H1 (cell line): ENCODE measurements at regions not wholly inside any gene's neighbourhood (a gene's known extent, or its start where the extent isn't known, plus 50 kb on each side); places are given as distances from the start of the nearest gene placed in this dataset.

Source experiments
- ATF3 ChIP-seq: IDR thresholded peaks from 2 replicates; pipeline ENCODE4 v1.6.1; 2011; ENCODE audit warnings: low read depth, mild to moderate bottlenecking, low read length; ENCODE audit not compliant: insufficient read depth
- CREB1 ChIP-seq: IDR thresholded peaks from 2 replicates; pipeline ENCODE4 v1.6.1; 2012; ENCODE audit warnings: inconsistent platforms
- CTCF ChIP-seq, 3 experiments: IDR thresholded peaks; 1 replicate in 2 of 3; 2 replicates in 1 of 3; pipeline versions ENCODE4 v1.5.1 to v1.6.1; 2011; ENCODE audit warnings: low read length in 3 of 3, mild to moderate bottlenecking in 3 of 3, inconsistent platforms in 2 of 3, low read depth in 1 of 3, moderate library complexity in 1 of 3; ENCODE audit not compliant: insufficient read depth in 1 of 3; ENCODE audit errors: control extremely low read depth in 1 of 3
- EGR1 ChIP-seq: IDR thresholded peaks from 2 replicates; pipeline ENCODE4 v1.6.1; 2011; ENCODE audit warnings: low read depth, low read length, borderline replicate concordance
- KDM1A ChIP-seq: fragments of 200-600, 300-600 bp; sonication (generic); IDR thresholded peaks from 2 replicates; pipeline ENCODE4 v1.7.1; 2016; ENCODE audit warnings: mild to moderate bottlenecking, low read length, borderline replicate concordance
- KDM5A ChIP-seq: fragments of 200-600 bp; IDR thresholded peaks from 2 replicates; pipeline ENCODE4 v1.7.1; 2012; ENCODE audit warnings: mild to moderate bottlenecking, low read length, inconsistent platforms, mixed read lengths
- MAFK ChIP-seq: IDR thresholded peaks from 2 replicates; pipeline ENCODE4 v1.6.1; 2012; ENCODE audit warnings: low read depth, mild to moderate bottlenecking, improper control_type of control experiment, low read length
- MAX ChIP-seq: IDR thresholded peaks from 2 replicates; pipeline ENCODE4 v1.6.1; 2012; ENCODE audit warnings: inconsistent platforms
- POLR2AphosphoS5 ChIP-seq: IDR thresholded peaks from 2 replicates; pipeline ENCODE4 v1.6.1; 2011; ENCODE audit warnings: low read depth, low read length
- RNF2 ChIP-seq: fragments of 200-900, 300-1000 bp; sonication (generic); IDR thresholded peaks from 2 replicates; pipeline ENCODE4 v1.7.1; 2016; ENCODE audit warnings: borderline replicate concordance, low read depth, mild to moderate bottlenecking, antibody characterized with exemption, low read length; ENCODE audit not compliant: poor library complexity, severe bottlenecking; ENCODE audit errors: missing control alignments
- TAF1 ChIP-seq: IDR thresholded peaks from 2 replicates; pipeline ENCODE4 v1.6.1; 2011; ENCODE audit warnings: mild to moderate bottlenecking, low read depth, low read length
- TEAD4 ChIP-seq: IDR thresholded peaks from 2 replicates; pipeline ENCODE4 v1.6.1; 2012; ENCODE audit warnings: low read depth, low read length, inconsistent platforms, mixed read lengths

- TF ChIP-seq KDM1A (no peak), CTCF (IDR thresholded peaks at IDR 0.05; ENCODE audit: control extremely low read depth in 1 of 3, insufficient read depth in 1 of 3, low read depth in 1 of 3, low read length in 3 of 3) (no peak), RNF2 (no peak), CREB1 (no peak), MAX (no peak), POLR2AphosphoS5 (no peak), ATF3 (no peak), MAFK (no peak), TEAD4 (no peak), TAF1 (no peak), EGR1 (no peak), KDM5A (no peak)
Observed at GRCh38 chr4:137626942-137627738, 94.8 kb upstream of the PCDH18 start.
